C1 segment of cervical spinal cord (tissue), 14 donors: ENCODE measurements at regions not wholly inside any gene's neighbourhood (a gene's known extent, or its start where the extent isn't known, plus 50 kb on each side); places are given as distances from the start of the nearest gene placed in this dataset.
"Not testable (repeated sequence)": the region's sequence is repeated elsewhere in the genome, so short reads cannot be mapped to it uniquely, and the experiment has no call there.

Experiments
- DNase-seq, 14 donors: peaks; one replicate each; lab custom pipeline; 2025; lab: John Stamatoyannopoulos, UW

- DNase-seq = no peak
Observed at GRCh38 chr17:31678431-31678830, 180.6 kb downstream of the COPRS start.

- no peak for DNase-seq
Observed at GRCh38 chr17:31677681-31678080, 181.4 kb downstream of the COPRS start.

GRCh38 chr17:31677036-31677435 is 182.0 kb downstream of the COPRS start:
- DNase-seq = no peak

GRCh38 chr17:31675392-31675791 is 183.7 kb downstream of the COPRS start:
- not testable (repeated sequence) for DNase-seq

- DNase-seq = no peak
Observed at GRCh38 chr17:31674717-31675349, 184.2 kb downstream of the COPRS start.

GRCh38 chr17:31674305-31674704 is 184.7 kb downstream of the COPRS start:
- DNase-seq = peak in 1 of 14 donors; percentile 4

GRCh38 chr17:31673076-31673475 is 186.0 kb downstream of the COPRS start:
- no peak for DNase-seq

GRCh38 chr17:31672161-31672819 is 186.8 kb downstream of the COPRS start:
- peak in 1 of 14 donors; percentile 42 for DNase-seq

- DNase-seq = no peak
Observed at GRCh38 chr17:31663576-31663975, 195.5 kb downstream of the COPRS start.

- no peak for DNase-seq
Observed at GRCh38 chr17:31660684-31661083, 198.4 kb downstream of the COPRS start.

- DNase-seq = no peak
Observed at GRCh38 chr17:31657876-31658275, 201.2 kb downstream of the COPRS start.

GRCh38 chr17:31654936-31655335 is 204.1 kb downstream of the COPRS start:
- DNase-seq = no peak

- no peak for DNase-seq
Observed at GRCh38 chr17:31653691-31654090, 205.4 kb downstream of the COPRS start.

GRCh38 chr17:31650756-31651520 is 208.1 kb downstream of the COPRS start:
- no peak for DNase-seq

- DNase-seq = no peak
Observed at GRCh38 chr17:31649302-31649701, 209.7 kb downstream of the COPRS start.

- no peak for DNase-seq
Observed at GRCh38 chr17:31647661-31648060, 211.4 kb downstream of the COPRS start.

- no peak for DNase-seq
Observed at GRCh38 chr17:31646642-31647041, 212.4 kb downstream of the COPRS start.

GRCh38 chr17:31645351-31645750 is 213.7 kb downstream of the COPRS start:
- no peak for DNase-seq

- DNase-seq = peak in 1 of 14 donors; percentile 90
Observed at GRCh38 chr17:31631766-31632165, 227.3 kb downstream of the COPRS start.

- DNase-seq = not testable (repeated sequence)
Observed at GRCh38 chr17:31630866-31631265, 228.2 kb downstream of the COPRS start.

GRCh38 chr17:31629696-31630470 is 229.2 kb downstream of the COPRS start:
- DNase-seq = peak in 1 of 14 donors; percentile 69

GRCh38 chr17:31627960-31628359 is 231.1 kb downstream of the COPRS start:
- no peak for DNase-seq
